IMR-90 (cell line): ENCODE measurements at regions not wholly inside any gene's neighbourhood (a gene's known extent, or its start where the extent isn't known, plus 50 kb on each side); places are given as distances from the start of the nearest gene placed in this dataset.
A peak's percentile ranks its signal among the peaks of the same experiment; 100 is the strongest.

Source experiments
- ATAC-seq: fragments of 200-7000 bp; cut with Tn5 transposase; 2 replicates; pipeline ENCODE4 v1.9.1; 2020; ENCODE audit warnings: low read depth, mild to moderate bottlenecking, moderate library complexity
- BruUV-seq: library from RNA; stranded (reverse); fragments of 400-500 nt; replicated peaks from 2 replicates; lab custom pipeline; 2021; lab: Mats Ljungman, UMichigan
- CTCF ChIA-PET: fragments of 300-600 bp; formaldehyde crosslinking; extraction: SDS; loops from one replicate; lab custom pipeline; 2021; ENCODE audit warnings: antibody characterized with exemption; lab: Yijun Ruan, JAX
- POLR2A ChIA-PET: fragments of 300-600 bp; sonication (Branson Sonifier 250); formaldehyde crosslinking; loops from one replicate; lab custom pipeline; 2022; ENCODE audit warnings: antibody characterized with exemption; ENCODE audit not compliant: unreplicated experiment; lab: Charles Lee
- DNase-seq: peaks from one replicate; pipeline ENCODE4 v3.0.0; 2013
- H2AFZ ChIP-seq: replicated peaks from 2 replicates; pipeline ENCODE3; 2013; ENCODE audit warnings: low read length, mild to moderate bottlenecking; ENCODE audit not compliant: poor library complexity
- H2AK5ac ChIP-seq: 2 replicates; pipeline ENCODE4 v1.6.1; 2013; ENCODE audit warnings: low read depth, low read length, inconsistent platforms
- H2AK9ac ChIP-seq: replicated peaks from 2 replicates; pipeline ENCODE3; 2013; ENCODE audit warnings: mild to moderate bottlenecking, low read depth, low read length, moderate library complexity; ENCODE audit not compliant: poor library complexity
- H2BK120ac ChIP-seq: 2 replicates; pipeline ENCODE4 v1.6.1; 2013; ENCODE audit warnings: low read depth, low read length, inconsistent platforms
- H2BK15ac ChIP-seq: 3 replicates; pipeline ENCODE4 v1.6.1; 2013; ENCODE audit warnings: low read depth, low read length, inconsistent platforms
- H2BK20ac ChIP-seq: 2 replicates; pipeline ENCODE4 v1.6.1; 2013; ENCODE audit warnings: low read depth, mild to moderate bottlenecking, inconsistent platforms, low read length, moderate library complexity
- H2BK5ac ChIP-seq: 2 replicates; pipeline ENCODE4 v1.6.1; 2013; ENCODE audit warnings: mild to moderate bottlenecking, low read depth, low read length, inconsistent platforms; ENCODE audit not compliant: poor library complexity, severe bottlenecking
- H3K14ac ChIP-seq: replicated peaks from 2 replicates; pipeline ENCODE4 v1.6.1; 2013; ENCODE audit warnings: low read depth, low read length, inconsistent platforms
- H3K18ac ChIP-seq: 2 replicates; pipeline ENCODE4 v1.6.1; 2013; ENCODE audit warnings: low read depth, low read length, control low read depth
- H3K23ac ChIP-seq: 2 replicates; pipeline ENCODE4 v1.6.1; 2013; ENCODE audit warnings: low read depth, low read length, inconsistent platforms
- H3K27ac ChIP-seq: 2 replicates; pipeline ENCODE4 v1.5.1; 2013; ENCODE audit warnings: mild to moderate bottlenecking, control low read depth, low read length; ENCODE audit not compliant: insufficient read depth
- H3K27me3 ChIP-seq: 2 replicates; pipeline ENCODE4 v1.6.1; 2013; ENCODE audit warnings: low read length; ENCODE audit not compliant: control insufficient read depth, insufficient read depth
- H3K36me3 ChIP-seq: 2 replicates; pipeline ENCODE4 v1.6.1; 2013; ENCODE audit warnings: low read length, mixed read lengths; ENCODE audit not compliant: control insufficient read depth, insufficient read depth
- H3K4ac ChIP-seq: 2 replicates; pipeline ENCODE4 v1.6.1; 2013; ENCODE audit warnings: low read depth, low read length, inconsistent platforms
- H3K4me1 ChIP-seq: 2 replicates; pipeline ENCODE4 v1.6.1; 2013; ENCODE audit warnings: low read length, mixed read lengths; ENCODE audit not compliant: control insufficient read depth, insufficient read depth
- H3K4me2 ChIP-seq: 2 replicates; pipeline ENCODE4 v1.6.1; 2013; ENCODE audit warnings: low read depth, mild to moderate bottlenecking, control low read depth, low read length, moderate library complexity
- H3K4me3 ChIP-seq: 2 replicates; pipeline ENCODE4 v1.5.1; 2013; ENCODE audit warnings: low read depth, mild to moderate bottlenecking, control low read depth, low read length, moderate library complexity; ENCODE audit not compliant: insufficient read depth
- H3K56ac ChIP-seq: 2 replicates; pipeline ENCODE4 v1.6.1; 2013; ENCODE audit warnings: low read length, inconsistent platforms; ENCODE audit not compliant: insufficient read depth; ENCODE audit errors: extremely low read depth
- H3K79me1 ChIP-seq, 2 experiments: 2 replicates each; pipeline ENCODE4 v1.6.1; 2013; ENCODE audit warnings: low read length in 2 of 2, inconsistent platforms in 1 of 2, low read depth in 1 of 2
- H3K9ac ChIP-seq: 2 replicates; pipeline ENCODE4 v1.6.1; 2013; ENCODE audit warnings: low read depth, low read length, control low read depth
- H3K9me1 ChIP-seq: 2 replicates; pipeline ENCODE4 v1.6.1; 2013; ENCODE audit warnings: low read length, inconsistent platforms; ENCODE audit not compliant: insufficient read depth
- H3K9me3 ChIP-seq: 2 replicates; pipeline ENCODE4 v1.6.1; 2013; ENCODE audit warnings: low read length; ENCODE audit not compliant: control insufficient read depth, insufficient read depth
- H4K20me1 ChIP-seq: 2 replicates; pipeline ENCODE4 v1.6.1; 2013; ENCODE audit warnings: low read length, inconsistent platforms; ENCODE audit not compliant: insufficient read depth
- H4K5ac ChIP-seq: 2 replicates; pipeline ENCODE4 v1.6.1; 2013; ENCODE audit warnings: mild to moderate bottlenecking, low read depth, low read length, control low read depth
- H4K8ac ChIP-seq, 2 experiments: 2 replicates each; pipeline ENCODE4 v1.6.1; 2013; ENCODE audit warnings: low read depth in 2 of 2, low read length in 2 of 2, control low read depth in 1 of 2, inconsistent platforms in 1 of 2
- H4K91ac ChIP-seq: 2 replicates; pipeline ENCODE4 v1.6.1; 2013; ENCODE audit warnings: low read depth, low read length, inconsistent platforms; ENCODE audit not compliant: insufficient read depth
- BHLHE40 ChIP-seq: fragments of 150-350 bp; IDR thresholded peaks from 2 replicates; pipeline ENCODE4 v1.6.1; 2016; ENCODE audit warnings: mild to moderate bottlenecking, low read depth, low read length
- CEBPB ChIP-seq: IDR thresholded peaks from 2 replicates; pipeline ENCODE4 v1.6.1; 2012; ENCODE audit warnings: low read depth, low read length, improper control_type of control experiment
- CHD1 ChIP-seq: IDR thresholded peaks from 2 replicates; pipeline ENCODE4 v1.6.1; 2012; ENCODE audit warnings: low read depth, low read length, improper control_type of control experiment
- MAFK ChIP-seq: IDR thresholded peaks from 2 replicates; pipeline ENCODE4 v1.6.1; 2012; ENCODE audit warnings: low read depth, low read length, improper control_type of control experiment
- MAZ ChIP-seq: IDR thresholded peaks from 2 replicates; pipeline ENCODE4 v1.6.1; 2012; ENCODE audit warnings: low read depth, mild to moderate bottlenecking, low read length, improper control_type of control experiment, moderate library complexity, borderline replicate concordance
- MXI1 ChIP-seq: IDR thresholded peaks from 2 replicates; pipeline ENCODE4 v1.6.1; 2012; ENCODE audit warnings: low read depth, mild to moderate bottlenecking, low read length, moderate library complexity, borderline replicate concordance
- NFE2L2 ChIP-seq: fragments of 150-350 bp; IDR thresholded peaks from 2 replicates; pipeline ENCODE4 v1.6.1; 2016; ENCODE audit warnings: low read depth, mild to moderate bottlenecking, low read length
- POLR2A ChIP-seq: IDR thresholded peaks from 2 replicates; pipeline ENCODE4 v1.6.1; 2012; ENCODE audit warnings: mild to moderate bottlenecking, low read depth, low read length
- RAD21 ChIP-seq: IDR thresholded peaks from 2 replicates; pipeline ENCODE4 v1.6.1; 2012; ENCODE audit warnings: low read length, improper control_type of control experiment
- RCOR1 ChIP-seq: IDR thresholded peaks from 2 replicates; pipeline ENCODE4 v1.6.1; 2012; ENCODE audit warnings: mild to moderate bottlenecking, low read length, improper control_type of control experiment; ENCODE audit not compliant: insufficient replicate concordance
- RFX5 ChIP-seq: IDR thresholded peaks from 2 replicates; pipeline ENCODE4 v1.8.0; 2012; ENCODE audit warnings: low read depth, mild to moderate bottlenecking, low read length, moderate library complexity
- SMC3 ChIP-seq: fragments of 150-350 bp; IDR thresholded peaks from 2 replicates; pipeline ENCODE4 v1.6.1; 2016; ENCODE audit warnings: low read depth, mild to moderate bottlenecking, antibody characterized with exemption, low read length, moderate library complexity
- WGBS, 2 experiments: methylation state at CpG; one replicate each; pipeline versions ENCODE4 v1.1.5 to v1.1.7; 2013; ENCODE audit warnings: missing lambda C conversion rate in 2 of 2; ENCODE audit not compliant: insufficient read length in 1 of 2; ENCODE audit errors: extremely low coverage in 2 of 2; 5-methylcytosine and 5-hydroxymethylcytosine counted together
- dilution Hi-C: fragments of 300-500 bp; cut with HindIII; formaldehyde crosslinking; loops from one replicate; pipeline ENCODE4 v1.14.3; 2018; ENCODE audit warnings: low sequenced_read_pairs; ENCODE audit not compliant: unreplicated experiment
- in situ Hi-C: fragments of 300-500 bp; cut with MboI; formaldehyde crosslinking; loops from 3 replicates; pipeline ENCODE4 v1.14.3; 2019; ENCODE audit warnings: low sequenced_read_pairs, inconsistent platforms, mixed read lengths
- intact Hi-C: fragments of 100-400 bp; cut with micrococcal nuclease; formaldehyde crosslinking; loops from 2 replicates; pipeline ENCODE4 v1.10.0; 2022
- TF ChIP-seq, protein P1 (sequence below): conservative IDR thresholded peaks from 2 replicates; pipeline ENCODE4 v1.5.1; 2012; ENCODE audit warnings: mild to moderate bottlenecking, low read depth, low read length, improper control_type of control experiment
- TF ChIP-seq, protein P2 (sequence below): fragments of 150-350 bp; IDR thresholded peaks from 2 replicates; pipeline ENCODE4 v1.6.1; 2016; ENCODE audit warnings: low read depth, mild to moderate bottlenecking, low read length, moderate library complexity, borderline replicate concordance

DNA sequence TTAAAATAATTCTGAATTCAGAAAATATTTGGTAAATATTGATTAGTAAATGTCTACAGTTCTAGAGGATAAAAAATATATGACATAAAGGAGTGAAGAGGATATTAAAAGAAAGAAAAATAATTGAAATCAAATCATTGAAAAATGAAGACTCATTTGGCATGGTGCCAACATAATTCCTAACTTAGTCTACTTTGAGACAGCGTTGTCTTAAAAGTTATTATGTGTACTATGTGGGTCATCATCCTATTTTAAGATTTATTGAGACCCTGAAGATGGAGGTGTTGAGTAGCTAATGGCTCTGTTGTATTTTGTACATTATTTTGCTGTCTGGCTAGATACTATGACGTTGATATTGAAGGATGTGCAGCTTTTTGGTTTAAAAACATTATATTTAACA, 156.7 kb upstream of the PTGFR start:
- H3K18ac ChIP-seq: no peak overlapping the region
- H3K4me2 ChIP-seq: no peak overlapping the region
- H2BK5ac ChIP-seq: peak overlapping the region; percentile 61
- in situ Hi-C loops: no loop called here
- H4K8ac ChIP-seq: no peak overlapping the region
- no peaks in the 10 kb centered on the region for H3K36me3 ChIP-seq
- BruUV-seq: no TSS peak
- no peak overlapping the region for H2AFZ ChIP-seq
- H2BK120ac ChIP-seq: peak overlapping the region; percentile 74; the same call in 1 of the 2 replicates
- H3K27me3 ChIP-seq: no peaks in the 10 kb centered on the region
- H4K20me1 ChIP-seq: no peaks in the 10 kb centered on the region
- H4K5ac ChIP-seq: no peak overlapping the region
- H3K56ac ChIP-seq: no peak overlapping the region
- H3K9me3 ChIP-seq: no peaks in the 10 kb centered on the region
- TF ChIP-seq NFE2L2: no peak
- no peak for TF ChIP-seq CEBPB
- TF ChIP-seq, protein P1, sequence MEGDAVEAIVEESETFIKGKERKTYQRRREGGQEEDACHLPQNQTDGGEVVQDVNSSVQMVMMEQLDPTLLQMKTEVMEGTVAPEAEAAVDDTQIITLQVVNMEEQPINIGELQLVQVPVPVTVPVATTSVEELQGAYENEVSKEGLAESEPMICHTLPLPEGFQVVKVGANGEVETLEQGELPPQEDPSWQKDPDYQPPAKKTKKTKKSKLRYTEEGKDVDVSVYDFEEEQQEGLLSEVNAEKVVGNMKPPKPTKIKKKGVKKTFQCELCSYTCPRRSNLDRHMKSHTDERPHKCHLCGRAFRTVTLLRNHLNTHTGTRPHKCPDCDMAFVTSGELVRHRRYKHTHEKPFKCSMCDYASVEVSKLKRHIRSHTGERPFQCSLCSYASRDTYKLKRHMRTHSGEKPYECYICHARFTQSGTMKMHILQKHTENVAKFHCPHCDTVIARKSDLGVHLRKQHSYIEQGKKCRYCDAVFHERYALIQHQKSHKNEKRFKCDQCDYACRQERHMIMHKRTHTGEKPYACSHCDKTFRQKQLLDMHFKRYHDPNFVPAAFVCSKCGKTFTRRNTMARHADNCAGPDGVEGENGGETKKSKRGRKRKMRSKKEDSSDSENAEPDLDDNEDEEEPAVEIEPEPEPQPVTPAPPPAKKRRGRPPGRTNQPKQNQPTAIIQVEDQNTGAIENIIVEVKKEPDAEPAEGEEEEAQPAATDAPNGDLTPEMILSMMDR: no peak
- TF ChIP-seq POLR2A: no peak
- TF ChIP-seq SMC3: no peak
- TF ChIP-seq RCOR1: no peak
- TF ChIP-seq, protein P2, sequence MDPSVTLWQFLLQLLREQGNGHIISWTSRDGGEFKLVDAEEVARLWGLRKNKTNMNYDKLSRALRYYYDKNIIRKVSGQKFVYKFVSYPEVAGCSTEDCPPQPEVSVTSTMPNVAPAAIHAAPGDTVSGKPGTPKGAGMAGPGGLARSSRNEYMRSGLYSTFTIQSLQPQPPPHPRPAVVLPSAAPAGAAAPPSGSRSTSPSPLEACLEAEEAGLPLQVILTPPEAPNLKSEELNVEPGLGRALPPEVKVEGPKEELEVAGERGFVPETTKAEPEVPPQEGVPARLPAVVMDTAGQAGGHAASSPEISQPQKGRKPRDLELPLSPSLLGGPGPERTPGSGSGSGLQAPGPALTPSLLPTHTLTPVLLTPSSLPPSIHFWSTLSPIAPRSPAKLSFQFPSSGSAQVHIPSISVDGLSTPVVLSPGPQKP: no peak
- TF ChIP-seq BHLHE40: no peak
- no peak for TF ChIP-seq RFX5
- TF ChIP-seq MAZ: no peak
- no peak for TF ChIP-seq MAFK
- no peak for TF ChIP-seq MXI1
- TF ChIP-seq CHD1: no peak
- TF ChIP-seq RAD21: no peak
- H2AK5ac ChIP-seq: no peak overlapping the region
- no peak overlapping the region for H3K4ac ChIP-seq
- H2BK15ac ChIP-seq: no peak overlapping the region
- H3K23ac ChIP-seq: no peak overlapping the region
- no peaks in the 10 kb centered on the region for H3K79me1 ChIP-seq
- CTCF ChIA-PET: interaction anchor here (0.5 to 1.2 kb wide), 10 partner anchors 8 to 498 kb away, joined by 3 to 4 read pairs (median 3); no protein-coding TSS in a partner anchor
- H3K14ac ChIP-seq: no peak overlapping the region
- intact Hi-C loops: loop anchor here (10.0 kb wide), 1 partner anchor 59 kb away; no protein-coding TSS in a partner anchor
- POLR2A ChIA-PET: no interaction called here
- DNase-seq (peak; percentile 35), ATAC-seq (no peak)
- dilution Hi-C loops: no loop called here
- H3K9me1 ChIP-seq: peaks cover 6% of the 10 kb centered on the region; the same call in 1 of the 2 replicates
- no peak overlapping the region for H3K4me3 ChIP-seq
- H2AK9ac ChIP-seq: no peak overlapping the region
- no peak overlapping the region for H4K91ac ChIP-seq
- WGBS, 2 experiments: no CpG with 5 or more reads among the region's 2 CpGs
- H3K9ac ChIP-seq: no peak overlapping the region
- peak overlapping the region; percentile 87; the same call in 1 of the 2 replicates for H2BK20ac ChIP-seq
- peaks cover 2% of the 10 kb centered on the region; the same call in 1 of the 2 replicates for H3K4me1 ChIP-seq
- no peak overlapping the region for H3K27ac ChIP-seq
